Astrocyte of the spinal cord (primary cell): ENCODE measurements at regions not wholly inside any gene's neighbourhood (a gene's known extent, or its start where the extent isn't known, plus 50 kb on each side); places are given as distances from the start of the nearest gene placed in this dataset.
"Not testable (repeated sequence)": the region's sequence is repeated elsewhere in the genome, so short reads cannot be mapped to it uniquely, and the experiment has no call there.

Source experiments
- DNase-seq: peaks from one replicate; pipeline ENCODE4 v3.0.0; 2011; ENCODE audit warnings: low read depth, low spot score
- H3K4me3 ChIP-seq: 2 replicates; pipeline ENCODE4 v1.5.1; 2011; ENCODE audit warnings: low read depth, mild to moderate bottlenecking, low read length, moderate library complexity
- in situ Hi-C: cut with HindIII; loops from 2 replicates; pipeline ENCODE4 v1.10.0; 2017; ENCODE audit warnings: low sequenced_read_pairs
- TF ChIP-seq, protein P1 (sequence below): IDR thresholded peaks from 2 replicates; pipeline ENCODE4 v1.5.1; 2012; ENCODE audit warnings: low read depth, mild to moderate bottlenecking, low read length, inconsistent platforms

GRCh38 chr16:86854626-86855294, 276.4 kb downstream of the FOXL1 start:
- peak; percentile 47 for DNase-seq
- in situ Hi-C loops: no loop called here
- TF ChIP-seq, protein P1, sequence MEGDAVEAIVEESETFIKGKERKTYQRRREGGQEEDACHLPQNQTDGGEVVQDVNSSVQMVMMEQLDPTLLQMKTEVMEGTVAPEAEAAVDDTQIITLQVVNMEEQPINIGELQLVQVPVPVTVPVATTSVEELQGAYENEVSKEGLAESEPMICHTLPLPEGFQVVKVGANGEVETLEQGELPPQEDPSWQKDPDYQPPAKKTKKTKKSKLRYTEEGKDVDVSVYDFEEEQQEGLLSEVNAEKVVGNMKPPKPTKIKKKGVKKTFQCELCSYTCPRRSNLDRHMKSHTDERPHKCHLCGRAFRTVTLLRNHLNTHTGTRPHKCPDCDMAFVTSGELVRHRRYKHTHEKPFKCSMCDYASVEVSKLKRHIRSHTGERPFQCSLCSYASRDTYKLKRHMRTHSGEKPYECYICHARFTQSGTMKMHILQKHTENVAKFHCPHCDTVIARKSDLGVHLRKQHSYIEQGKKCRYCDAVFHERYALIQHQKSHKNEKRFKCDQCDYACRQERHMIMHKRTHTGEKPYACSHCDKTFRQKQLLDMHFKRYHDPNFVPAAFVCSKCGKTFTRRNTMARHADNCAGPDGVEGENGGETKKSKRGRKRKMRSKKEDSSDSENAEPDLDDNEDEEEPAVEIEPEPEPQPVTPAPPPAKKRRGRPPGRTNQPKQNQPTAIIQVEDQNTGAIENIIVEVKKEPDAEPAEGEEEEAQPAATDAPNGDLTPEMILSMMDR: no peak
- no peak overlapping the region for H3K4me3 ChIP-seq

- DNase-seq: no peak
Measured at GRCh38 chr16:86856946-86857586, 278.7 kb downstream of the FOXL1 start.

DNA sequence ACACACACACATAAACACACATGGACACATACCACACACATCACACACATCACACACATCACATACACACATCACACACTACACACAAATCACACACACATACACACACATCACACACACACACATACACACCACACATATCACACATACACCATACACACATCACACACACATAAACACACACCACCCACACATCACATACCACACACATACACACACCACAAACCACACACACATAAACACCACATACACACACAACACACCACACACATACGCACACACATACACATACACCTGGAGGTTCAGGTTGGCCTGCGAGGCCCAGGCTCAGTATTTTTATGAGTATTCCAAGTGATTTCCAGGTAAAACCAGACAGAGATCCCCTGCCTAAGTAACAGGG, 279.5 kb downstream of the FOXL1 start:
- DNase-seq: no peak
- TF ChIP-seq, protein P1: no peak
- H3K4me3 ChIP-seq: no peak overlapping the region
- in situ Hi-C loops: no loop called here

More at GRCh38 chr16:86856946-86857586, 278.7 kb downstream of the FOXL1 start:
- no peak overlapping the region for H3K4me3 ChIP-seq
- in situ Hi-C loops: no loop called here
- TF ChIP-seq, protein P1: no peak

DNA sequence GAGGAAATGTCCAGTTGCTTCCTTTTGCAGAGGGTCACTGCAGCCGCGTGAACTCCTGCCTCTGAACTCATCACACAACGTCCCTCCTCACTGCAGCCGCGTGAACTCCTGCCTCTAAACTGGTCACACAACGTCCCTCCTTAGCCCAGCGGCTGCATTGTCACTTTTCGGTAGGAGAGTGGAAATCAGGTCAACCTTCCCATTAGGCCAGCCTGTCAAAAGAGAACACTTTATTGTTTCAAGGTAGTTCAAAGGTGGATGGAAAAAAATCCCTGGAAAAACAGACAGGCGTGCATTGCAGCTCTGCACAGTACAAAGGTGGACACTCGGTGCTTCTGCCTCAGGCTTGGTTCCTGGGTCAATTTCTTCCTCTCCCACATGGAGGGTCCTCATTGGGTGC, 280.2 kb downstream of the FOXL1 start:
- no peak overlapping the region for H3K4me3 ChIP-seq
- DNase-seq: no peak
- TF ChIP-seq, protein P1: no peak
- in situ Hi-C loops: no loop called here

DNA sequence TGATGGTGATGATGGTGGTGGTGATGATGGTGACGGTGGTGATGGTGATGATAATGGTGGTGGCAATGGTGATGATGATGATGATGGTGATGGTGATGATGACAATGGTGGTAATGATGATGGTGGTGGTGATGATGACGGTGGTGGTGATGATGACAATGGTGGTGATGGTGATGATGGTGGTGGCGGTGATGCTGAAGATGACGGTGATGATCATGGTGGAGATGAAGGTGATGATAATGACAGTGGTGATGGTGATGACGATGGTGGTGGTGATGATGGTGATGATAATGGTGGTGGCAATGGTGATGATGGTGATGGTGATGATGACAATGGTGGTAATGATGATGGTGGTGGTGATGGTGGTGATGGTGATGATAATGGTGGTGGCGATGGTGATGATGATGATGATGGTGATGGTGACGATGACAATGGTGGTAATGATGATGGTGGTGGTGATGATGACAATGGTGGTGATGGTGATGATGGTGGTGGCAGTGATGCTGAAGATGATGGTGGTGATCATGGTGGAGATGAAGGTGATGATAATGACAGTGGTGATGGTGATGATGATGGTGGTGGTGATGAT, 283.0 kb downstream of the FOXL1 start:
- DNase-seq, H3K4me3 ChIP-seq, in situ Hi-C loops: not testable (repeated sequence)

DNA sequence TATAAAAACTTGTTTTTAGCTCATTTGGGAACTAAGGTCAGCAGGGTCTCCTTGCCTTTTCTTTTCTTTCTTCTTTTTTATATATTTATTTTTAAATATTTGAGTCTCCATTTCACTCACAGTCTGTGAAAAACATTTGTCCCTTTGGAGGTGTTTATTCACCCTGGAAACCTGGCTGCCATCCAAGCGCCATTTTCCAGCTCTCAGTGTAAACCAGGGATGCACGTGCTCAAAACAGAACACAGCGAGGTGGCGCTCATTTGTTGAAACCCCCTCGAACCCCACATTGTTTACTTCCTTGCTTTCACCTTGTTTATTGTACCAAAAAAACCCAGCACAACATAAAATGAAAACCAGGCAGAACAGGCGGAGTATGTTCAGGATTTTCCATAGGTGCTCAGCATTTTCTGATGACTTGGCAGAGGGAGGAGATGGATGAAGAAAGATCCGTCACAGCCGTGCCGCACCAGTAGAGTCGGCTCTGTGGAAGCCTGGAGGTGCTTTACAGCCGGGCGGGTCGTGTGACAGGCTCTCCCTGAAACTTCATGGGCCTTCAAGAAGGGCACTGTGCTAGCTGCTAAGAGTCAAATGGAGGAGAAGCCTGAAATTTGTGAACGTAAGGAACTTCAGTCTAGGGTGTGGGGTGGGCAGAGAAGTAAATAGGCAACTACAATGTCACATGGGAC, 284.4 kb downstream of the FOXL1 start:
- in situ Hi-C loops: no loop called here
- DNase-seq: peak; percentile 34
- TF ChIP-seq, protein P1: no peak
- no peak overlapping the region for H3K4me3 ChIP-seq
